Stimulated activated CD8-positive, alpha-beta memory T cell treated with anti-CD3 and anti-CD28 coated beads, Interleukin-15, amount 100 ng/mL, for 48 hours (primary cell): ENCODE measurements at regions not wholly inside any gene's neighbourhood (a gene's known extent, or its start where the extent isn't known, plus 50 kb on each side); places are given as distances from the start of the nearest gene placed in this dataset.
"Not testable (repeated sequence)": the region's sequence is repeated elsewhere in the genome, so short reads cannot be mapped to it uniquely, and the experiment has no call there.

Source experiments
- DNase-seq, 2 donors: peaks; one replicate each; pipeline ENCODE4 v3.0.0-alpha.2; 2020; ENCODE audit warnings: low read depth in 2 of 2

GRCh38 chr3:137820366-137820765 lies 56.3 kb downstream of the SOX14 start:
- DNase-seq, result no peak

GRCh38 chr3:137835096-137835495 lies 71.0 kb downstream of the SOX14 start:
- DNase-seq, result no peak

- no peak for DNase-seq
Measured at GRCh38 chr3:137845194-137845593, 81.1 kb downstream of the SOX14 start.

- no peak for DNase-seq
Measured at GRCh38 chr3:137845666-137846065, 81.6 kb downstream of the SOX14 start.

- no peak for DNase-seq
Measured at GRCh38 chr3:137852391-137852830, 88.3 kb downstream of the SOX14 start.

GRCh38 chr3:137854533-137855261 lies 90.6 kb downstream of the SOX14 start:
- DNase-seq, result no peak

- DNase-seq, result no peak
Measured at GRCh38 chr3:137866001-137866400, 101.9 kb downstream of the SOX14 start.

GRCh38 chr3:137866933-137867332 lies 102.8 kb downstream of the SOX14 start:
- no peak for DNase-seq

GRCh38 chr3:137867611-137868010 lies 103.5 kb downstream of the SOX14 start:
- DNase-seq, result no peak

GRCh38 chr3:137869022-137869421 lies 104.9 kb downstream of the SOX14 start:
- DNase-seq, result no peak

GRCh38 chr3:137872589-137872988 lies 108.5 kb downstream of the SOX14 start:
- DNase-seq, result not testable (repeated sequence)

- not testable (repeated sequence) for DNase-seq
Measured at GRCh38 chr3:137896842-137897241, 113.1 kb upstream of the CLDN18 start.

GRCh38 chr3:137906985-137907649 lies 102.8 kb upstream of the CLDN18 start:
- no peak for DNase-seq

- DNase-seq, result no peak
Measured at GRCh38 chr3:137924628-137925027, 85.3 kb upstream of the CLDN18 start.

GRCh38 chr3:137925080-137925479 lies 84.9 kb upstream of the CLDN18 start:
- DNase-seq, result no peak

- DNase-seq, result no peak
Measured at GRCh38 chr3:137926991-137927390, 83.0 kb upstream of the CLDN18 start.

GRCh38 chr3:137930976-137931375 lies 79.0 kb upstream of the CLDN18 start:
- DNase-seq, result no peak

- DNase-seq, result no peak
Measured at GRCh38 chr3:137938876-137939275, 71.1 kb upstream of the CLDN18 start.

- DNase-seq, result no peak
Measured at GRCh38 chr3:137944593-137944992, 65.4 kb upstream of the CLDN18 start.

GRCh38 chr3:137946356-137946973 lies 63.5 kb upstream of the CLDN18 start:
- DNase-seq, result peak; percentile 10

- DNase-seq, result no peak
Measured at GRCh38 chr3:137947117-137947516, 62.8 kb upstream of the CLDN18 start.

GRCh38 chr3:137948400-137949072 lies 61.4 kb upstream of the CLDN18 start:
- DNase-seq, result no peak
